ENCODE measurements at regions not wholly inside any gene's neighbourhood (a gene's known extent, or its start where the extent isn't known, plus 50 kb on each side); places are given as distances from the start of the nearest gene placed in this dataset.

- 45% methylated on average over 5 of the region's 5 CpGs for WGBS (ENCODE audit: low lambda C conversion rate)
- Histone ChIP-seq H3K9me3 (no peaks in the 10 kb centered on the region), H3F3A (replicated peaks; ENCODE audit: insufficient read depth) (no peaks in the 10 kb centered on the region), H2AFZ (ENCODE audit: low read depth) (no peak overlapping the region), H3K27ac (ENCODE audit: low read depth in 2 of 2, low read length in 1 of 2) (no peak overlapping the region), H3K36me3 (replicated peaks in 1 of 2; ENCODE audit: control insufficient read depth in 1 of 2, insufficient read depth in 2 of 2, low read length in 1 of 2) (no peaks in the 10 kb centered on the region), H3K4me3 (ENCODE audit: low read depth in 2 of 2, low read length in 1 of 2) (no peak overlapping the region), H3K9ac (no peak overlapping the region), H3K79me2 (ENCODE audit: insufficient read depth) (no peaks in the 10 kb centered on the region), H3K4me1 (ENCODE audit: control insufficient read depth in 1 of 2, insufficient read depth in 2 of 2, low read depth in 1 of 2, low read length in 1 of 2) (no peaks in the 10 kb centered on the region), H3K27me3 (ENCODE audit: insufficient read depth) (no peaks in the 10 kb centered on the region), H4K20me1 (ENCODE audit: insufficient read depth) (no peaks in the 10 kb centered on the region), H3K9me2 (no peaks in the 10 kb centered on the region), H3K4me2 (no peak overlapping the region)
- DNase-seq: no peak
- TF ChIP-seq CTCF (IDR thresholded peaks at IDR 0.05) (no peak), JUND (IDR thresholded peaks at IDR 0.05) (peak; percentile 22; the same call in 1 of the 2 replicates), NFIC (IDR thresholded peaks at IDR 0.05; ENCODE audit: borderline replicate concordance) (0 out of 2 replicates have a peak, but pooled peaks have one; percentile 19), PBX3 (IDR thresholded peaks at IDR 0.05) (no peak), FOSL2 (IDR thresholded peaks at IDR 0.05; ENCODE audit: borderline replicate concordance, low read depth) (peak; percentile 16; the same call in 1 of the 2 replicates)
- CTCF ChIA-PET: no interaction called here
- POLR2A ChIA-PET: no interaction called here
Observed at GRCh38 chr10:78717200-78717599, 351.6 kb upstream of the ZMIZ1 start.

- H2AFZ ChIP-seq (ENCODE audit: low read depth): no peak overlapping the region
- no peak for DNase-seq
- no peak overlapping the region for H3K27ac ChIP-seq (ENCODE audit: low read depth in 2 of 2, low read length in 1 of 2)
- no peaks in the 10 kb centered on the region for H3F3A ChIP-seq (replicated peaks; ENCODE audit: insufficient read depth)
- 72% methylated on average over 2 of the region's 2 CpGs for WGBS (ENCODE audit: low lambda C conversion rate)
- H3K4me2 ChIP-seq: no peak overlapping the region
- no peak overlapping the region for H3K9ac ChIP-seq
- no peak overlapping the region for H3K4me3 ChIP-seq (ENCODE audit: low read depth in 2 of 2, low read length in 1 of 2)
- no peaks in the 10 kb centered on the region for H3K4me1 ChIP-seq (ENCODE audit: control insufficient read depth in 1 of 2, insufficient read depth in 2 of 2, low read depth in 1 of 2, low read length in 1 of 2)
- no peaks in the 10 kb centered on the region for H3K27me3 ChIP-seq (ENCODE audit: insufficient read depth)
- ChIA-PET POLR2A (no interaction called here), CTCF (no interaction called here)
- no peaks in the 10 kb centered on the region for H3K36me3 ChIP-seq (replicated peaks in 1 of 2; ENCODE audit: control insufficient read depth in 1 of 2, insufficient read depth in 2 of 2, low read length in 1 of 2)
- no peaks in the 10 kb centered on the region for H3K9me3 ChIP-seq
- H3K9me2 ChIP-seq: no peaks in the 10 kb centered on the region
- no peaks in the 10 kb centered on the region for H4K20me1 ChIP-seq (ENCODE audit: insufficient read depth)
- no peaks in the 10 kb centered on the region for H3K79me2 ChIP-seq (ENCODE audit: insufficient read depth)
- no peak for TF ChIP-seq NRF1 (IDR thresholded peaks at IDR 0.05; ENCODE audit: low read depth, low read length)
- no peak for TF ChIP-seq EP300 (IDR thresholded peaks at IDR 0.05; ENCODE audit: borderline replicate concordance in 1 of 2, low read depth in 1 of 2, low read length in 1 of 2)
- TF ChIP-seq GATA2 (CRISPR knock-in tag; IDR thresholded peaks at IDR 0.05): no peak
- TF ChIP-seq ELF1 (IDR thresholded peaks at IDR 0.05): no peak
- TF ChIP-seq REST (IDR thresholded peaks at IDR 0.05; ENCODE audit: low read depth, low read length): no peak
- no peak for TF ChIP-seq CTCF (IDR thresholded peaks at IDR 0.05)
- TF ChIP-seq EZH2phosphoT487 (IDR thresholded peaks at IDR 0.05; ENCODE audit: borderline replicate concordance, low read depth): no peak
- no peak for TF ChIP-seq USF2 (IDR thresholded peaks at IDR 0.05; ENCODE audit: borderline replicate concordance, low read depth, low read length)
- no peak for TF ChIP-seq USF1 (IDR thresholded peaks at IDR 0.05; ENCODE audit: borderline replicate concordance, low read depth)
- TF ChIP-seq JUND (IDR thresholded peaks at IDR 0.05): no peak
- no peak for TF ChIP-seq GABPA (IDR thresholded peaks at IDR 0.05; ENCODE audit: low read depth)
- TF ChIP-seq IRF3 (IDR thresholded peaks at IDR 0.05; ENCODE audit: low read depth, low read length): no peak
Observed at GRCh38 chr10:78718032-78718572, 350.7 kb upstream of the ZMIZ1 start.
